DND-41 (cell line): ENCODE measurements at regions not wholly inside any gene's neighbourhood (a gene's known extent, or its start where the extent isn't known, plus 50 kb on each side); places are given as distances from the start of the nearest gene placed in this dataset.

Experiments used
- CTCF ChIP-seq: IDR thresholded peaks from 2 replicates; pipeline ENCODE4 v1.5.1; 2012; ENCODE audit warnings: borderline replicate concordance, low read length, moderate library complexity, mild to moderate bottlenecking; ENCODE audit not compliant: poor library complexity, severe bottlenecking; ENCODE audit errors: extremely low read depth
- EZH2 ChIP-seq: IDR thresholded peaks from 3 replicates; pipeline ENCODE4 v1.6.1; 2012; ENCODE audit warnings: borderline replicate concordance, low read depth, mild to moderate bottlenecking, moderate library complexity, low read length, inconsistent platforms; ENCODE audit not compliant: severe bottlenecking

GRCh38 chr7:46759711-46760480 is 822.0 kb downstream of the TNS3 start:
- TF ChIP-seq CTCF (no peak), EZH2 (no peak)
